HCT116 (cell line): ENCODE measurements at regions not wholly inside any gene's neighbourhood (a gene's known extent, or its start where the extent isn't known, plus 50 kb on each side); places are given as distances from the start of the nearest gene placed in this dataset.

Source experiments
- ATAC-seq: fragments of 200-7000 bp; cut with Tn5 transposase; 2 replicates; pipeline ENCODE4 v1.9.1; 2020; ENCODE audit warnings: mild to moderate bottlenecking, moderate library complexity
- BruUV-seq: library from RNA; stranded (reverse); fragments of 400-500 nt; replicated peaks from 2 replicates; lab custom pipeline; 2021; lab: Mats Ljungman, UMichigan
- CTCF ChIA-PET: fragments of 300-600 bp; sonication (Branson Sonifier 250); formaldehyde crosslinking; loops from one replicate; lab custom pipeline; 2021; ENCODE audit warnings: antibody characterized with exemption; lab: Charles Lee
- POLR2A ChIA-PET: fragments of 300-600, 350-600 bp; sonication (Branson Sonifier 250); formaldehyde crosslinking; loops from one replicate; lab custom pipeline; 2021; ENCODE audit warnings: antibody characterized with exemption; lab: Charles Lee
- RAD21 ChIA-PET, 2 experiments: fragments of 300-600 bp; sonication (Branson Sonifier 250); formaldehyde crosslinking; loops; one replicate each; lab custom pipeline; 2023; ENCODE audit warnings: low total read pairs in 2 of 2; ENCODE audit not compliant: uncharacterized antibody in 2 of 2, unreplicated experiment in 2 of 2, low non-redundant PET in 1 of 2; lab: Charles Lee
- DNase-seq: peaks from one replicate; pipeline ENCODE4 v3.0.0-alpha.2; 2010; ENCODE audit warnings: low read depth, low spot score
- H2AFZ ChIP-seq: fragments of 200-600 bp; shearing (Covaris generic), sonication (generic); 2 replicates; pipeline ENCODE4 v1.6.1; 2017; ENCODE audit warnings: low read depth, mixed run types, mixed read lengths, antibody characterized with exemption, low read length; ENCODE audit not compliant: poor library complexity, severe bottlenecking
- H3K27ac ChIP-seq: 2 replicates; pipeline ENCODE4 v1.5.1; 2012; ENCODE audit warnings: low read depth, low read length
- H3K27me3 ChIP-seq: fragments of 200-600 bp; sonication (generic); 2 replicates; pipeline ENCODE4 v1.6.1; 2016; ENCODE audit warnings: mixed run types, low read length, mixed read lengths; ENCODE audit not compliant: insufficient read depth
- H3K36me3 ChIP-seq, 2 experiments: fragments of 200-500 bp in 1 of 2; fragments of 200-600 bp in 1 of 2; sonication (Bioruptor generic) in 1 of 2; sonication (generic) in 1 of 2; 2 replicates each; pipeline versions ENCODE4 v1.5.1 to v1.6.1; 2014 to 2016; ENCODE audit warnings: low read length in 2 of 2, inconsistent platforms in 1 of 2, mixed read lengths in 1 of 2, mixed run types in 1 of 2; ENCODE audit not compliant: insufficient read depth in 2 of 2, control insufficient read depth in 1 of 2
- H3K4me1 ChIP-seq, 2 experiments: fragments of 200-600 bp in 1 of 2; sonication (generic) in 1 of 2; 2 replicates each; pipeline versions ENCODE4 v1.5.1 to v1.6.1; 2012 to 2017; ENCODE audit warnings: low read length in 2 of 2, inconsistent platforms in 1 of 2, mild to moderate bottlenecking in 1 of 2, mixed read lengths in 1 of 2, mixed run types in 1 of 2, moderate library complexity in 1 of 2; ENCODE audit not compliant: insufficient read depth in 2 of 2, control insufficient read depth in 1 of 2
- H3K4me2 ChIP-seq: fragments of 200-600 bp; sonication (generic); 2 replicates; pipeline ENCODE4 v1.6.1; 2017; ENCODE audit warnings: mixed run types, low read length, mixed read lengths
- H3K4me3 ChIP-seq, 2 experiments: fragments of 200-600 bp in 1 of 2; sonication (generic) in 1 of 2; replicated peaks in 1 of 2; 2 replicates each; pipeline ENCODE4 v1.5.1; 2011 to 2016; ENCODE audit warnings: low read length in 2 of 2, control low read depth in 1 of 2, low read depth in 1 of 2, mild to moderate bottlenecking in 1 of 2, mixed read lengths in 1 of 2, mixed run types in 1 of 2
- H3K79me2 ChIP-seq: fragments of 200-600 bp; sonication (generic); 2 replicates; pipeline ENCODE4 v1.6.1; 2017; ENCODE audit warnings: mild to moderate bottlenecking, mixed run types, low read length, moderate library complexity, mixed read lengths; ENCODE audit not compliant: insufficient read depth
- H3K9ac ChIP-seq: fragments of 200-600 bp; sonication (generic); 2 replicates; pipeline ENCODE4 v1.6.1; 2016; ENCODE audit warnings: low read length, mixed read lengths
- H3K9me2 ChIP-seq: fragments of 200-600 bp; sonication (generic), shearing (Covaris generic); 2 replicates; pipeline ENCODE4 v1.6.1; 2017; ENCODE audit warnings: mixed run types, mild to moderate bottlenecking, moderate library complexity; ENCODE audit not compliant: insufficient read depth
- H3K9me3 ChIP-seq, 2 experiments: fragments of 200-500 bp in 1 of 2; fragments of 200-600 bp in 1 of 2; sonication (Bioruptor generic) in 1 of 2; sonication (generic) in 1 of 2; 2 replicates each; pipeline ENCODE4 v1.6.1; 2014 to 2017; ENCODE audit warnings: low read length in 2 of 2, mixed read lengths in 2 of 2, inconsistent platforms in 1 of 2, low read depth in 1 of 2, mild to moderate bottlenecking in 1 of 2, mixed run types in 1 of 2, moderate library complexity in 1 of 2; ENCODE audit not compliant: control insufficient read depth in 1 of 2, insufficient read depth in 1 of 2
- H4K20me1 ChIP-seq: fragments of 200-600 bp; sonication (generic), shearing (Covaris generic); 2 replicates; pipeline ENCODE4 v1.6.1; 2017; ENCODE audit warnings: mixed run types, mild to moderate bottlenecking, moderate library complexity; ENCODE audit not compliant: insufficient read depth
- ATF3 ChIP-seq: IDR thresholded peaks from 2 replicates; pipeline ENCODE4 v1.6.1; 2012
- CBX3 ChIP-seq: IDR thresholded peaks from 2 replicates; pipeline ENCODE4 v1.6.1; 2012; ENCODE audit warnings: low read depth
- FOSL1 ChIP-seq: IDR thresholded peaks from 2 replicates; pipeline ENCODE4 v1.6.1; 2012; ENCODE audit warnings: low read depth
- JUND ChIP-seq: IDR thresholded peaks from 2 replicates; pipeline ENCODE4 v1.6.1; 2012
- POLR2A ChIP-seq: IDR thresholded peaks from 2 replicates; pipeline ENCODE4 v1.7.0; 2011; ENCODE audit warnings: borderline replicate concordance; ENCODE audit not compliant: insufficient read depth, insufficient read length; ENCODE audit errors: extremely low read depth
- REST ChIP-seq: IDR thresholded peaks from 2 replicates; pipeline ENCODE4 v1.6.1; 2012; ENCODE audit warnings: low read depth
- SIN3A ChIP-seq: IDR thresholded peaks from 2 replicates; pipeline ENCODE4 v1.6.1; 2012; ENCODE audit warnings: low read depth
- TCF7L2 ChIP-seq: IDR thresholded peaks from 2 replicates; pipeline ENCODE4 v1.7.0; 2011; ENCODE audit warnings: borderline replicate concordance, inconsistent platforms; ENCODE audit not compliant: insufficient read depth, insufficient read length; ENCODE audit errors: extremely low read depth
- ZFX ChIP-seq: fragments of 450-650 bp; IDR thresholded peaks from 2 replicates; pipeline ENCODE4 v1.6.1; 2017
- ZNF274 ChIP-seq: fragments of 200-500 bp; sonication (Bioruptor generic); IDR thresholded peaks from 2 replicates; pipeline ENCODE4 v1.6.1; 2014; ENCODE audit warnings: mild to moderate bottlenecking, low read depth, low read length, inconsistent platforms
- intact Hi-C: fragments of 100-400 bp; cut with micrococcal nuclease; formaldehyde crosslinking; loops from 2 replicates; pipeline ENCODE4 v1.10.0; 2022

- intact Hi-C loops, result no loop called here
- no peak overlapping the region for H2AFZ ChIP-seq
- H3K27me3 ChIP-seq, result no peaks in the 10 kb centered on the region
- no peaks in the 10 kb centered on the region for H3K9me3 ChIP-seq
- H3K79me2 ChIP-seq, result no peaks in the 10 kb centered on the region
- no peaks in the 10 kb centered on the region for H3K9me2 ChIP-seq
- TF ChIP-seq CBX3 (no peak), SIN3A (no peak), POLR2A (no peak), ZFX (no peak), JUND (no peak), ATF3 (no peak), FOSL1 (no peak), TCF7L2 (no peak), ZNF274 (no peak), REST (no peak)
- TF ChIP-seq, all 23 proteins: peak for 0
- RAD21 ChIA-PET, result no interaction called here
- no peaks in the 10 kb centered on the region for H3K36me3 ChIP-seq
- no peak overlapping the region for H3K27ac ChIP-seq
- no peaks in the 10 kb centered on the region for H4K20me1 ChIP-seq
- H3K4me2 ChIP-seq, result no peak overlapping the region
- POLR2A ChIA-PET, result no interaction called here
- ATAC-seq (no peak), DNase-seq (no peak)
- BruUV-seq, result no TSS peak
- H3K4me3 ChIP-seq, result no peak overlapping the region
- CTCF ChIA-PET, result no interaction called here
- H3K4me1 ChIP-seq, result no peaks in the 10 kb centered on the region
- no peak overlapping the region for H3K9ac ChIP-seq
Observed at GRCh38 chr4:124307143-124307542, 405.4 kb downstream of the ANKRD50 start.
